ENCODE measurements at regions not wholly inside any gene's neighbourhood (a gene's known extent, or its start where the extent isn't known, plus 50 kb on each side); places are given as distances from the start of the nearest gene placed in this dataset.

DNA sequence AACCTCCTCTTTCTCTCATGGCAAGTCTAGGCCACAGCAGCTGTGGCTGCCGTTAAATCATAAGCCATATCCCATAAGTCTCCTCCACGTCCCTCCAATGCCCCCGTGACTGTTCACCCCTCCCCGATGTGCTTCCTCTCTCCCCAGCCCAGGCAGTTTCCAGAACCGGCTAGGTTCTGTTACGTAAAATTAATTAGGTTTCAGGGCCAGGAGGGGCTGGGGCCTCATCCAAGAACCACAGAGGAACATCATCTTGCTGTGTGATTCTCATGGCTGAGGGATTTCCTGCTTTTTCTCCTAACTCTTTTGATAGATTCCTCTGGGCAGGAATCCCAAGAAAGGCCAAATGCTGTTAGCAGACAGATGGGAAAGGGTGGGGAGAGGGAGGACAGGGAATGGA lies 141.8 kb upstream of the AJAP1 start:
- TF ChIP-seq, protein P1, sequence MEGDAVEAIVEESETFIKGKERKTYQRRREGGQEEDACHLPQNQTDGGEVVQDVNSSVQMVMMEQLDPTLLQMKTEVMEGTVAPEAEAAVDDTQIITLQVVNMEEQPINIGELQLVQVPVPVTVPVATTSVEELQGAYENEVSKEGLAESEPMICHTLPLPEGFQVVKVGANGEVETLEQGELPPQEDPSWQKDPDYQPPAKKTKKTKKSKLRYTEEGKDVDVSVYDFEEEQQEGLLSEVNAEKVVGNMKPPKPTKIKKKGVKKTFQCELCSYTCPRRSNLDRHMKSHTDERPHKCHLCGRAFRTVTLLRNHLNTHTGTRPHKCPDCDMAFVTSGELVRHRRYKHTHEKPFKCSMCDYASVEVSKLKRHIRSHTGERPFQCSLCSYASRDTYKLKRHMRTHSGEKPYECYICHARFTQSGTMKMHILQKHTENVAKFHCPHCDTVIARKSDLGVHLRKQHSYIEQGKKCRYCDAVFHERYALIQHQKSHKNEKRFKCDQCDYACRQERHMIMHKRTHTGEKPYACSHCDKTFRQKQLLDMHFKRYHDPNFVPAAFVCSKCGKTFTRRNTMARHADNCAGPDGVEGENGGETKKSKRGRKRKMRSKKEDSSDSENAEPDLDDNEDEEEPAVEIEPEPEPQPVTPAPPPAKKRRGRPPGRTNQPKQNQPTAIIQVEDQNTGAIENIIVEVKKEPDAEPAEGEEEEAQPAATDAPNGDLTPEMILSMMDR (IDR thresholded peaks at IDR 0.05; ENCODE audit: insufficient read depth, low read depth, low read length): no peak
- TF ChIP-seq EZH2 (IDR thresholded peaks at IDR 0.05; ENCODE audit: insufficient read depth, low read length): no peak
